ENCODE measurements at regions not wholly inside any gene's neighbourhood (a gene's known extent, or its start where the extent isn't known, plus 50 kb on each side); places are given as distances from the start of the nearest gene placed in this dataset.

DNA sequence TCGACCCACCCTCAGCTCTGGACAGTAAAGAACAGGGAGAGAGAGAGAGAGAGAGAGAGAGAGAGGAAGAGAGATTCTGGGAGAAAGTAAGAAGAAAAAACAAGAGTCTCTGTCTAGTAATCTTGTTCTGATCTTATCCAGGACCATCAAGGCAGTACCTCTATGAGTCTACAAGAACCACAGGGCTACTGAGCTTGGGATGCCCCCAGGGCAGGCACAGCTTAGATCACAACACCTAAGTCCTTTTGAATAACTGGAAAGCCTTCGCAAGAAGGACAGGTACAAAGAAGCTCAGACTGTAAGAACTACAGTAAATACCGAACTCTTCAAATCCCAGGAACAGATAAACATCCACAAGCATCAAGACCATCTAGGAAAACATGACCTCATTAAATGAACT lies 51.4 kb upstream of the SGPP2 start:
- H3K4me3 ChIP-seq (ENCODE audit: low read depth, poor library complexity, severe bottlenecking): no peak overlapping the region
- TF ChIP-seq POLR2A (IDR thresholded peaks at IDR 0.05): no peak
- TF ChIP-seq, protein P1, sequence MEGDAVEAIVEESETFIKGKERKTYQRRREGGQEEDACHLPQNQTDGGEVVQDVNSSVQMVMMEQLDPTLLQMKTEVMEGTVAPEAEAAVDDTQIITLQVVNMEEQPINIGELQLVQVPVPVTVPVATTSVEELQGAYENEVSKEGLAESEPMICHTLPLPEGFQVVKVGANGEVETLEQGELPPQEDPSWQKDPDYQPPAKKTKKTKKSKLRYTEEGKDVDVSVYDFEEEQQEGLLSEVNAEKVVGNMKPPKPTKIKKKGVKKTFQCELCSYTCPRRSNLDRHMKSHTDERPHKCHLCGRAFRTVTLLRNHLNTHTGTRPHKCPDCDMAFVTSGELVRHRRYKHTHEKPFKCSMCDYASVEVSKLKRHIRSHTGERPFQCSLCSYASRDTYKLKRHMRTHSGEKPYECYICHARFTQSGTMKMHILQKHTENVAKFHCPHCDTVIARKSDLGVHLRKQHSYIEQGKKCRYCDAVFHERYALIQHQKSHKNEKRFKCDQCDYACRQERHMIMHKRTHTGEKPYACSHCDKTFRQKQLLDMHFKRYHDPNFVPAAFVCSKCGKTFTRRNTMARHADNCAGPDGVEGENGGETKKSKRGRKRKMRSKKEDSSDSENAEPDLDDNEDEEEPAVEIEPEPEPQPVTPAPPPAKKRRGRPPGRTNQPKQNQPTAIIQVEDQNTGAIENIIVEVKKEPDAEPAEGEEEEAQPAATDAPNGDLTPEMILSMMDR (IDR thresholded peaks at IDR 0.05): no peak
- intact Hi-C loops (cut with DNase I; ENCODE audit: low total_unique reads): no loop called here
- DNase-seq (ENCODE audit: low spot score in 2 of 2): no peak
- 91% methylated on average over 3 of the region's 3 CpGs for WGBS, 2 donors
